CD4-positive, alpha-beta T cell treated with Interleukin-15 for 4 hours (primary cell): ENCODE measurements at regions not wholly inside any gene's neighbourhood (a gene's known extent, or its start where the extent isn't known, plus 50 kb on each side); places are given as distances from the start of the nearest gene placed in this dataset.

Experiments used
- DNase-seq: peaks from one replicate; pipeline ENCODE4 v3.0.0-alpha.2; 2020; ENCODE audit warnings: low spot score

GRCh38 chr12:91622981-91623380 is 440.4 kb upstream of the DCN start:
- DNase-seq, result no peak

- DNase-seq, result no peak
These were observed 439.4 kb upstream of the DCN start for GRCh38 chr12:91622037-91622436.

- DNase-seq, result no peak
These were observed 438.4 kb upstream of the DCN start for GRCh38 chr12:91620992-91621391.

- DNase-seq, result no peak
These were observed 437.8 kb upstream of the DCN start for GRCh38 chr12:91620422-91620821.

DNA sequence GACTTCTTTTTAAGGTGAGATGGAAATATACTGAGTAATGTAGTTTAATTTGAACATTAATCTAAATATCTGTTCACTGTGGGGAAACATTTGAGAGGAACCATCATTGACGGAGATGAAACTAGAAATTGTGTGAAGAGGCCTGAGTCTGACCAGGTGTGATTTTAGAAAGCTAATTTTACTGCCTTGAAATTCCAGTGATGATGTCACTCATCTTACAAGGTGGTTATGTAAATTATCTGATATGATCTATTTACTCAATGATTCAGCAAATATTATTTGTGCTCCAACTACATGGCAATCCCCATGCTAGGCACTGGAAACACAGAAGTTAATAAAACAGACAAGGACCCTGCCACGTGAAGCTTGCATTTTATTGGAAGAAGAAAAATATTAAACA is 435.7 kb upstream of the DCN start:
- no peak for DNase-seq

DNA sequence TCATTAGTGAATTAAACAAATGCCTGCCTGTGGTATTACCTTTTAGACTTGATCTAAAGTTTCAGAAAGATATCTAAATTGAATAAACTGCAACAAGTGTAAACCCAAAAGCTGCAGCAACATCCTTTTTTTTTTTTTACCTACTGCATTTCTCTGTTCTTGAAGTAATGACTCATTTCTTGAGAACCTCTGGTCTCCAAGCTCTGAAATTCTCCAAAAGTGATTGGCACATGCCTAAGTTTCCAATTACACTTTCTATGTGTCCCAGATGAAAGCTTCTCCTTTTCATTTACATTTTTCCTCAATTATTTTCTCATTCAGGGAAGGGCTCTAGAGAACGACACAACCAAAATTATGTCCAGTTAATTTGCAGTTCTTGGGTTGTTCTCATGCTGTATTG is 435.2 kb upstream of the DCN start:
- DNase-seq, result no peak

DNA sequence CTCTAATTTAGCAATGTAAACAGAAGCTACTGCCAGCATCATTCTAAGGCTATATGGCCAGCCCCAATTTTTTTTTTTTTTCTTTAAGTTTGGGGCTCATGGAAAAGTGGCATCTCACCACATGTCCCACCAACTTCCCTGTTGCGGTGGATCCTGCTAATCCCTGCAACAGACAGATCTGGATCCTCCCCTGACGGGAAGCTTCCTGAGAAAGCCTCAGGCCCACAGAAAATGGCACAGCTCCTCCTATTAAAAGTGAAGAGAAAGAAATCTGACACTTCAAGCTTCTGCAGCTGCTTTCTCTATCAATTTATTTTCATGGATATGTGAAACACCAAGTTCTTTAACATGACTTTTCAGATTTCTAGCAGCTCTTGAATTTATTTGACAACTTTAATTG is 433.8 kb upstream of the DCN start:
- DNase-seq, result no peak

DNA sequence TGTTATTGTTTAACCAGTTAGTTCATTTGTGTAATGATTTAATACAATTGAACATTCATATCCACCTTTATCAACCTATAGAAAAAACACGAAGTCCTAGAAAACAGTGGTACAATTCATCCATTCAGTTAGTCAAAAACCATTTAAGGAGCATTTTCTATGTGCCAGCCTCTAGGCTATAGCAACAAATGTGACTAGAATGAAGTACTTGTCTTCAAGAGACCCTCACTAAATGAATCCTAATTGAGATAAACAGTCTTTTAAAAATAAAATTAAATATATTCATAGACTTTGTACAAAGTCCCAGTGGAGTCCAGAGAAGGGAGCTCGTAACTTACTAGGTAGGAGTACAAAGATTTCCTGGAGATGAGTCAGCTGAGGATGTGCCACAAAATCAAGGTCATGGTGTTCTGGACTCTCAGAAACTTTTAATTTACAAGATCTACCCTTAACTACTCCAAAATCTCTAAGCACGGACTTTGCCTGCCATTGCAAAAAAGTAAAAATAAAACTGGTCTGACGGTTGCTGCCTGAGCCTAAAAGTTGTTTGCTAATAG is 430.7 kb upstream of the DCN start:
- DNase-seq, result no peak

GRCh38 chr12:91610561-91610960 is 427.9 kb upstream of the DCN start:
- no peak for DNase-seq

- DNase-seq, result no peak
These were observed 426.7 kb upstream of the DCN start for GRCh38 chr12:91609283-91609682.

GRCh38 chr12:91608542-91608941 is 425.9 kb upstream of the DCN start:
- no peak for DNase-seq

- DNase-seq, result no peak
These were observed 424.2 kb upstream of the DCN start for GRCh38 chr12:91606662-91607377.

DNA sequence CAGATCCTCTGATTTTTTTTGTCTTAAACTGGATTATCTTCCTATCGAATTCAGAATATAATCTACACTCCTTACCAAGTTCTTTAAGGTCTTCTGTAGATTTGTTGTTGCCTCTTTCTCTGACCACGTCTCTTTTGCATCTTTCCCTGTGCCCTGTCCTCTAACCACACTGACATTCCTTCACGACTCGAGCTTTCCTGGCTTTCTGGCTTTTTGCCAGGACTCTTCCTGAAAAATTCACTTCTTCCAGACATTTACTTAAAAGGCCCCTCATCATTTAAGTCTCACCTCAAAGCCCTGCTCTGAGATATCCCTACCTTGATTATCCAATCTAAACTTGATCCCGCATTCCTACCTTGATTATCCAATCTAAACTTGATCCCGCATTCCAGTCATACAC is 422.3 kb upstream of the DCN start:
- no peak for DNase-seq

- DNase-seq, result no peak
These were observed 420.4 kb upstream of the DCN start for GRCh38 chr12:91603060-91603459.

- DNase-seq, result no peak
These were observed 418.4 kb upstream of the DCN start for GRCh38 chr12:91601054-91601453.

DNA sequence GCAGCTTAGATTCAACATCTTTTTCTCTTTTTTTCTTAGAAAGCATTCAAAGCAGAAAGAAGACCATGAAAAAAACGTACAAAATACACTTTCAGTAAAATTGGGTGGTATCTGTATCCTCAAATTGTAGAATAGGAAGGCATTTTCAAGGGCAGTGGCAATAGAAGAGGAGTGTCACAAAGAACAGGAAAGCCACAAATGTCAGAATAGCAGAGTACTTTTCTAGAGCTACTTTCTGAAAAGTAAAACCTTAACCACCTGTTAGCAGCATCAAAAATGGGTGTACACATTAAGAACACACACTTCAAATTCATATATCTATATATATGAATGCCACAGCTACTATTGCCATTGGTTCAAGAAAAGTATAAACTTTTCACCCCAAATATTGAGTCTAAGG is 412.1 kb upstream of the DCN start:
- no peak for DNase-seq

- no peak for DNase-seq
These were observed 409.0 kb upstream of the DCN start for GRCh38 chr12:91591639-91591987.

DNA sequence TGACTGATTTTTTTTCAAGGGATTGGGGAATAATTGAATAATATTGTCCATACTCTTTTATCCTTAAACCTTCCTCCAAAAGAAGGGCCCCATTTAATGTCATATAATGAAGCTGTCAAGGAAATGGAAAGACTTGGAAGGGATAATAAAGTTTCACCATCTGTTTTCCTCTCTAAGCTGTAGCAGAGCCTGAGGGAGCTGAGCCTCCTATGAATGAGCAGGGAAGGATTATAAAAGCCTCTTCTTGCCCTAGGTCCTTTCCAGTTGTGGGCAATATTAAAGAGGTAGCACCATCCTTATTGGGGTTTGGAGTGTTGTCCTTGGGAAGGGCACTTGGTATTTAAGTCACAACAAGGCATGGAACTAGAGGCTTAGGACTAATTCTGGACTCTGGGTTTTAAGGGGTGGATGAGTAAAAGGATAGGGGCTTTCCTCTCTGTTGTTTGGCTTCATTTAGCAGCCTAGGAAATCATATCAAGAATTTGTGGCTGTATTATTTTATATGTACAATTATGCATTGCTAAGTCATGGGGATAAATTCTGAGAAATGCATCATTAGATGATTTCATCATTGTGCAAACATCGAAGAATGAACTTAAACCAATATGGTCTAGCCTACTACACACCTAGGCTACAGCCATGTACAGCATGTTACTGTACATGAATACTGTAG is 408.5 kb upstream of the DCN start:
- DNase-seq, result no peak

GRCh38 chr12:91588874-91589454 is 406.3 kb upstream of the DCN start:
- DNase-seq, result no peak

- DNase-seq, result no peak
These were observed 403.4 kb upstream of the DCN start for GRCh38 chr12:91586015-91586414.

GRCh38 chr12:91582811-91583210 is 400.2 kb upstream of the DCN start:
- DNase-seq, result no peak

DNA sequence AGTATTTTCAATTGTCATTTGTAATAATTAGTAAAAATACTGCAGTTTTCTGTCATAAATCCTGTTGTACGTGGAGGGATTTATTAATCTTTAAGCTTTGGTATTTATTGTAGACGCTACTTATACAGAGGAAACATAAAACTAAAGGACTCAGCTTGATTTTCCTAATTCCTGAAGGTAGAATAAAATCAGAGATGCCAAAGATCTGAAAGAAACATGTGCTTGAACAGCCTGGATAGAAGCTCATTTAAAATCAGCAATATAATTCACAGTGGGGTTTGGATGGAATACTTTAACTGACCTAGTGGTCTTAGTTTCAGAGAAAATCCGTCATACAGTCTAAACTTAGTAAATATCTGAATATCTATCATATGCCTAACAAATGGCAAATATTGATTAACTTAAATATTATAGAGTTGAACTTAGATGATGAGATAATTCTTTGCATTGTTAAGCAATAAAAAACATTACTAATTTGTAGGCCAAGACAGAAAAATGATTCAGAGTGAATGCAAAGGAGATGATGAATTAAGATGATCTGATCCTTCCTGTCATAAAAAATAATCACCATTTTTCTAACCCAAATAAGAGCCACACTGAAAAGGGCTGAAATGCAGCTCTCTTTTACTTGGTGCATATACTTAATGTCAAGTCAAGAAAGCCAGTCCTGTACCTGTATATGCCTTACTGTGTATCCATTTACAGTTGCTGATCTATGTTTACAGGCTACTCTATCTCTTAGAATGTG is 397.1 kb upstream of the DCN start:
- DNase-seq, result no peak
